ENCODE measurements at regions not wholly inside any gene's neighbourhood (a gene's known extent, or its start where the extent isn't known, plus 50 kb on each side); places are given as distances from the start of the nearest gene placed in this dataset.

GRCh38 chr6:11356404-11357155 is 124.1 kb upstream of the NEDD9 start:
- Histone ChIP-seq H3K36me3 (no peaks in the 10 kb centered on the region), H3K4me1 (peaks cover 29% of the 10 kb centered on the region), H3K27ac (peak overlapping the region; percentile 81), H3K27me3 (no peaks in the 10 kb centered on the region), H3K4me3 (no peak overlapping the region), H3K9me3 (no peaks in the 10 kb centered on the region)
- DNase-seq (ENCODE audit: low spot score in 2 of 2): no peak
- no peak for TF ChIP-seq EP300 (IDR thresholded peaks at IDR 0.05)
- peak in 1 of 3 donors; percentile 49 for TF ChIP-seq POLR2AphosphoS5 (IDR thresholded peaks at IDR 0.05)
- WGBS: 68% methylated on average over 11 of the region's 11 CpGs

- Histone ChIP-seq H3K4me1 (peaks cover 28% of the 10 kb centered on the region), H3K4me3 (no peak overlapping the region), H3K27ac (peak overlapping the region; percentile 75), H3K36me3 (no peaks in the 10 kb centered on the region), H3K27me3 (no peaks in the 10 kb centered on the region), H3K9me3 (no peaks in the 10 kb centered on the region)
- TF ChIP-seq POLR2A (IDR thresholded peaks at IDR 0.05) (no peak), POLR2AphosphoS5 (IDR thresholded peaks at IDR 0.05) (no peak), EP300 (IDR thresholded peaks at IDR 0.05) (no peak)
- TF ChIP-seq, protein P1, sequence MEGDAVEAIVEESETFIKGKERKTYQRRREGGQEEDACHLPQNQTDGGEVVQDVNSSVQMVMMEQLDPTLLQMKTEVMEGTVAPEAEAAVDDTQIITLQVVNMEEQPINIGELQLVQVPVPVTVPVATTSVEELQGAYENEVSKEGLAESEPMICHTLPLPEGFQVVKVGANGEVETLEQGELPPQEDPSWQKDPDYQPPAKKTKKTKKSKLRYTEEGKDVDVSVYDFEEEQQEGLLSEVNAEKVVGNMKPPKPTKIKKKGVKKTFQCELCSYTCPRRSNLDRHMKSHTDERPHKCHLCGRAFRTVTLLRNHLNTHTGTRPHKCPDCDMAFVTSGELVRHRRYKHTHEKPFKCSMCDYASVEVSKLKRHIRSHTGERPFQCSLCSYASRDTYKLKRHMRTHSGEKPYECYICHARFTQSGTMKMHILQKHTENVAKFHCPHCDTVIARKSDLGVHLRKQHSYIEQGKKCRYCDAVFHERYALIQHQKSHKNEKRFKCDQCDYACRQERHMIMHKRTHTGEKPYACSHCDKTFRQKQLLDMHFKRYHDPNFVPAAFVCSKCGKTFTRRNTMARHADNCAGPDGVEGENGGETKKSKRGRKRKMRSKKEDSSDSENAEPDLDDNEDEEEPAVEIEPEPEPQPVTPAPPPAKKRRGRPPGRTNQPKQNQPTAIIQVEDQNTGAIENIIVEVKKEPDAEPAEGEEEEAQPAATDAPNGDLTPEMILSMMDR (IDR thresholded peaks at IDR 0.05): no peak
- WGBS: 35% methylated on average over 6 of the region's 6 CpGs
- peak in 1 of 2 donors; percentile 60 for DNase-seq (ENCODE audit: low spot score in 2 of 2)
Observed at GRCh38 chr6:11353921-11354389, 121.5 kb upstream of the NEDD9 start.

DNA sequence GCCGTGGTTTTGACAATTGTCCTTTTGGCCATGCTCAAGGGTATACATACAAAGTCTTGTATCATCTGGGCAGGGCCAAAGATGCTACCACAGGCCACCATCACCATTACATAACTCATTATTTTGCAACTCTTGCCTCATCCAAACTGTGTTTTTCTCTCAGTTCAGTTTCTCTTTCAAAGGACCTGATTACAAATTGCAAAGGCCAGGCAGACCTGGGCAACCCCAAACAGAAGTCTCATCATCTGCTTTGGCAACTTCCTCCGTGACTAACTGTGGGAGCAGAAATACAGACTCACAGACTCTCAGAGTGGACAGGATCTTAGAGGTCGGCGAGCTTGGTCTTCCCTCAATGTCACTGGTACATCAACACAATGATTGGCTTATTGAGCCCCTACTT is 117.8 kb upstream of the NEDD9 start:
- no peaks in the 10 kb centered on the region for H3K36me3 ChIP-seq
- WGBS: 96% methylated on average over 4 of the region's 4 CpGs
- H3K9me3 ChIP-seq: no peaks in the 10 kb centered on the region
- DNase-seq (ENCODE audit: low spot score in 2 of 2): no peak
- no peaks in the 10 kb centered on the region for H3K27me3 ChIP-seq
- no peak overlapping the region for H3K4me3 ChIP-seq
- H3K4me1 ChIP-seq: peaks cover 5% of the 10 kb centered on the region
- TF ChIP-seq EP300 (IDR thresholded peaks at IDR 0.05) (no peak), POLR2A (IDR thresholded peaks at IDR 0.05) (no peak), POLR2AphosphoS5 (IDR thresholded peaks at IDR 0.05) (peak in 1 of 3 donors; percentile 47)
- no peak overlapping the region for H3K27ac ChIP-seq

DNA sequence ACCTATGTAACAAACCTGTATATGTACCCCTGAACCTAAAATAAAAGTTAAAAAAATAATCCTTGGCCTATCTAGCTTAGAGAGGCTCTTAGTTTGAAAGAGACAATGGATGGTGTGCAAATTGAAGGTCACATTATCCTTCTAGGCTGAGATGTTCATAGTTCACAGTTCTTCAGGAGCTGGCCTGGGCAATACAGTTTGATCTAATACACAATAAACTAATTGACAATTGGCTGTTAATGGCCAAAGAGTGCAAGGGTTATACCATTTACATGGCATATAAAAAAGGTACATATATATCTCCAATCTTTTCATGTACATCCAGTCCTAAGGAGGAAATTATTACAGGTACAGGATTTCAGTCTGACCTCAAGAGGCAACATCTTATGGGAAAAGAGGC is 117.4 kb upstream of the NEDD9 start:
- TF ChIP-seq, protein P1 (IDR thresholded peaks at IDR 0.05): no peak
- no peaks in the 10 kb centered on the region for H3K27me3 ChIP-seq
- no peak overlapping the region for H3K27ac ChIP-seq
- no peak overlapping the region for H3K4me3 ChIP-seq
- DNase-seq (ENCODE audit: low spot score in 2 of 2): no peak
- no peaks in the 10 kb centered on the region for H3K9me3 ChIP-seq
- H3K4me1 ChIP-seq: peaks cover 5% of the 10 kb centered on the region
- no peaks in the 10 kb centered on the region for H3K36me3 ChIP-seq

DNA sequence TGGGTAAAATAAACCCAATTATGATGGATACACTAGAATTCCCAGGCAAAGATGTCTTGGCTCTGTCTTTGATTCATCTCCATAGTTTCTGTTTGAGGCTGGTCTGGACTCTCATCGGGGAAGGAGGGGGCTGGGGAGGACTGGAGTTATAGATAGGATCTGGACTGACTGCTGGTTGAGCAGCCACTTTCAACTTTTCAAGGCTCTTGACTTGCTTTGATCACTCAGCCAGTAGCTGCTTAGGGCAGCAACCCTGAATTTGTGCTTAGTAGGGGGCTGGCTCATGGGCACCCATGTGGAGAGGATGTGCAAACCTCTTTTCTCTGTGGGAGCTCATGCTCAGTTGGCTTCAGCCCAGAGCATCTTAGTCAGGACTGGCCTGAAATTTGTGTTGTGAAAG is 114.0 kb upstream of the NEDD9 start:
- DNase-seq (ENCODE audit: low spot score in 2 of 2): no peak
- 90% methylated on average over 1 of the region's 1 CpG for WGBS
- Histone ChIP-seq H3K4me3 (no peak overlapping the region), H3K27me3 (no peaks in the 10 kb centered on the region), H3K36me3 (no peaks in the 10 kb centered on the region), H3K27ac (no peak overlapping the region), H3K4me1 (no peaks in the 10 kb centered on the region), H3K9me3 (no peaks in the 10 kb centered on the region)
- no peak for TF ChIP-seq POLR2AphosphoS5 (IDR thresholded peaks at IDR 0.05)
- no peak for TF ChIP-seq POLR2A (IDR thresholded peaks at IDR 0.05)
- TF ChIP-seq EP300 (IDR thresholded peaks at IDR 0.05): no peak
- TF ChIP-seq, protein P1 (IDR thresholded peaks at IDR 0.05): no peak

DNA sequence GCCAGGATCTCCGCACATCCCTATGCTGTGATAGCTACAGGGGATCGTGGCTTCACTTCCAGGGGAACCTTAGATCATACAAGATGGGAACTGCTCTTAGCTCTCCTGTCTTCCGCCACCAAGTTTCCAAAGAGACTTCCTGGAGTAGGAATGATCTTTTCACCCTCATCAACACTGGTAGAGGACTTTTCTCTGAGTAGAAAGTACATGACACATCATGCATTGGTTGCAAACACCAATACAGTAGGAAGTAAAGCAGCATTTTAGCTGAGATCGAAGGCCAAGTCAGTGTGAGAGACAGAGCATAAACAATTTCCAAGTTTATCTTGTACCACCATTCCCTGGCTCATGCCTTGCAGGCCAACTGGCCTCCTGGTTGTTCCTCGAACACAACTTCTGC is 113.1 kb upstream of the NEDD9 start:
- Histone ChIP-seq H3K9me3 (no peaks in the 10 kb centered on the region), H3K27ac (no peak overlapping the region), H3K4me1 (no peaks in the 10 kb centered on the region), H3K36me3 (no peaks in the 10 kb centered on the region), H3K4me3 (no peak overlapping the region), H3K27me3 (no peaks in the 10 kb centered on the region)
- 96% methylated on average over 5 of the region's 5 CpGs for WGBS
- TF ChIP-seq, protein P1 (IDR thresholded peaks at IDR 0.05): no peak
- TF ChIP-seq POLR2AphosphoS5 (IDR thresholded peaks at IDR 0.05): no peak
- no peak for TF ChIP-seq POLR2A (IDR thresholded peaks at IDR 0.05)
- TF ChIP-seq EP300 (IDR thresholded peaks at IDR 0.05): no peak
- DNase-seq (ENCODE audit: low spot score in 2 of 2): no peak
